Thyroid gland (tissue), 4 donors: ENCODE measurements at regions not wholly inside any gene's neighbourhood (a gene's known extent, or its start where the extent isn't known, plus 50 kb on each side); places are given as distances from the start of the nearest gene placed in this dataset. TPM values are rescaled to one million over a fixed set of nuclear protein-coding genes. Genes with fewer than 3 reads are reported as not detected.

Source experiments
- DNase-seq, 2 donors: peaks; one replicate each; pipeline ENCODE4 v3.0.0-alpha.2; 2019
- H3K27ac ChIP-seq, 3 donors: fragments of 200-600 bp; sonication (generic); 1 replicate in 2 of 3; 2 replicates in 1 of 3; pipeline ENCODE4 v1.5.1; 2016 to 2019; ENCODE audit warnings: mild to moderate bottlenecking in 1 of 3, moderate library complexity in 1 of 3
- H3K27me3 ChIP-seq: fragments of 200-600 bp; sonication (generic); one replicate; pipeline ENCODE4 v1.5.1; 2019
- H3K36me3 ChIP-seq, 2 donors: fragments of 200-600 bp; sonication (generic); one replicate each; pipeline ENCODE4 v1.5.1; 2016 to 2019
- H3K4me1 ChIP-seq, 2 donors: fragments of 200-600 bp; sonication (generic); one replicate each; pipeline ENCODE4 v1.5.1; 2017 to 2019
- H3K4me3 ChIP-seq, 3 donors: fragments of 200-600 bp; sonication (generic); replicated peaks in 1 of 3; 1 replicate in 2 of 3; 2 replicates in 1 of 3; pipeline ENCODE4 v1.5.1; 2016; ENCODE audit warnings: mild to moderate bottlenecking in 1 of 3
- H3K9me3 ChIP-seq: fragments of 200-600 bp; sonication (generic); one replicate; pipeline ENCODE4 v1.5.1; 2017
- CTCF ChIP-seq, 6 experiments: fragments of 200-600 bp in 3 of 6; fragments of 450-650 bp in 3 of 6; sonication (generic) in 3 of 6; IDR thresholded peaks; one replicate each; pipeline ENCODE4 v1.5.1; 2016 to 2019; ENCODE audit warnings: antibody characterized with exemption in 6 of 6, mild to moderate bottlenecking in 2 of 6, inconsistent platforms in 1 of 6, moderate library complexity in 1 of 6
- POLR2A ChIP-seq, 2 donors: fragments of 450-650 bp; IDR thresholded peaks; one replicate each; pipeline ENCODE4 v1.6.1; 2017; ENCODE audit warnings: antibody characterized with exemption in 2 of 2, mild to moderate bottlenecking in 2 of 2, moderate library complexity in 1 of 2
- WGBS, 2 donors: methylation state at CpG; one replicate each; pipeline ENCODE4 v1.1.5; 2017; 5-methylcytosine and 5-hydroxymethylcytosine counted together
- intact Hi-C: fragments of 100-400 bp; cut with DNase I; formaldehyde crosslinking; loops from one replicate; pipeline ENCODE4 v1.15.1; 2023
- small RNA-seq: library from RNA; depleted of rRNA; stranded (forward); fragments of <200 nt; gene quantifications from one replicate; pipeline ENCODE3, GENCODE V24; 2016

DNA sequence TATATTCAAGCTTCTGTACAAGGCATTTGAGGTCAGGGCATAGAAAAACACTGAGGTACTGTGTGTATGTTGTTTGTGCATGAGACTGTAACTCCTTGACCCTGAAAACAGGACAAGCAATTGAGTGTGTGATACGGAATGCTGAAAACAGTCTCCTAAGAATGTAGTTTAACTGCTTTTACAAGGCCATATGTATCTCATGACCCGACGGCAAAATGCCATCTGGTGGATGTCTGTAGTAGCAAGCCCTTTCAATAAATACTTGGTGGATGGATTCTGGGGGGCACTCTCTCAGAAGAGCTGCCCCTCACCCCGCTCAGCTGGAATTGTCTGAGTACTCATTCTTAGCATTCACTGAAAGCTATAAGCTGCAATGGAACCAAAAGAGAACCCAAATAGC lies 69.3 kb upstream of the EYS start:
- H3K4me3 ChIP-seq, result no peak overlapping the region
- TF ChIP-seq CTCF (IDR thresholded peaks at IDR 0.05) (no peak), POLR2A (IDR thresholded peaks at IDR 0.05) (no peak)
- no peaks in the 10 kb centered on the region for H3K36me3 ChIP-seq
- H3K27me3 ChIP-seq, result no peaks in the 10 kb centered on the region
- H3K27ac ChIP-seq, result no peak overlapping the region
- DNase-seq, result no peak
- intact Hi-C loops, result no loop called here
- no peaks in the 10 kb centered on the region for H3K9me3 ChIP-seq
- WGBS, 2 donors, result 33 to 38% methylated on average over 4 of the region's 4 CpGs
- H3K4me1 ChIP-seq, result no peaks in the 10 kb centered on the region

DNA sequence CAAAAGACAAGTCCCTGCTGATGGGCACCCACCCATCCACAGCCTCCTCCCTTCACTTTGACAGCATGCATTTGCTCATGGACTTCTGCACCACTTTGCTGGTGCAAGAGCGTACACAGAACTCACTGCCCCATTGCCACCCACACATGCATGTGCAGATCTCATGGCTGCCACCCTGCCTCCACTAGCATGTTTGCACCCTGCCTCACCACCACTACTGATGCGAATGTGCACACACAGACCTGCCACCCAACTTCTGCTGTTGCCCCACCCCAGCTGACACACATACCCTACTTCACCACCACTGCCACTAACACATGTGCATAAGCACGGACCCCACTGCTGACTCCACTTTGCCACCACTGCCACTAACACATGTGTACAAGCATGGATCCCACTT lies 64.9 kb upstream of the EYS start:
- Histone ChIP-seq H3K4me3 (no peak overlapping the region), H3K36me3 (no peaks in the 10 kb centered on the region), H3K27me3 (no peaks in the 10 kb centered on the region), H3K4me1 (no peaks in the 10 kb centered on the region), H3K27ac (no peak overlapping the region), H3K9me3 (no peaks in the 10 kb centered on the region)
- 95 to 100% methylated on average over 3 of the region's 3 CpGs for WGBS, 2 donors
- no peak for DNase-seq
- intact Hi-C loops, result no loop called here
- TF ChIP-seq CTCF (IDR thresholded peaks at IDR 0.05) (no peak), POLR2A (IDR thresholded peaks at IDR 0.05) (no peak)

DNA sequence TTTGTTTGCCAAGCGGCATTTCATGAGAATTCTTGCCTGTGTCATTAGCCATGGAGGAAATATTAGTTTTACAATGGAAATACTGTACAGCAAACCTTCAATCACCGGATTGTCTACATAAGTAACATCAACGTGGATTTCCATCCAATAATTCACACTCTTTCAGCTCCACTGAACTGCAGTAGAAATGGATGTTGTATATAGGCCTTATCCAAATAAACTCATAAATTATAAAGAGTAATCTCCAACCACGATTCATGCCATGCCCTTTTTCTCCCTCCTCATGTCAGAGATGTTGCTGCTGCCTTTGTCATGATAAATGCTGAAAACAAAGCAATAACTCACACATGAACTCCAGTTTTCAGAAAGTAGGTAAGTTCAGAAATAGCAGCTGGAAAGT lies 54.9 kb upstream of the EYS start:
- intact Hi-C loops, result no loop called here
- WGBS, 2 donors, result 77 to 79% methylated on average over 4 of the region's 4 CpGs
- DNase-seq, result no peak
- Histone ChIP-seq H3K27me3 (no peaks in the 10 kb centered on the region), H3K9me3 (no peaks in the 10 kb centered on the region), H3K4me1 (no peaks in the 10 kb centered on the region), H3K36me3 (no peaks in the 10 kb centered on the region), H3K4me3 (no peak overlapping the region), H3K27ac (no peak overlapping the region)
- TF ChIP-seq CTCF (IDR thresholded peaks at IDR 0.05) (no peak), POLR2A (IDR thresholded peaks at IDR 0.05) (no peak)

- no peak for TF ChIP-seq CTCF (IDR thresholded peaks at IDR 0.05)
- no peak for TF ChIP-seq POLR2A (IDR thresholded peaks at IDR 0.05)
- Histone ChIP-seq H3K36me3 (no peaks in the 10 kb centered on the region), H3K4me3 (no peak overlapping the region), H3K9me3 (no peaks in the 10 kb centered on the region), H3K27me3 (no peaks in the 10 kb centered on the region), H3K4me1 (no peaks in the 10 kb centered on the region), H3K27ac (no peak overlapping the region)
- intact Hi-C loops, result no loop called here
- WGBS, 2 donors, result 91 to 92% methylated on average over 1 of the region's 1 CpG
- DNase-seq, result no peak
Observed at GRCh38 chr6:65760285-65760684, 53.3 kb upstream of the EYS start.

Small RNA genes in the stretch of these regions (small RNA-seq; reads per million reads assigned to genes)
- not detected for gene RF00019
- gene RF00571, result not detected
- 0.85 reads per million for gene RNA5SP208
- not detected for gene RNU6-280P
- gene RNU7-66P, result not detected
